ENCODE measurements at regions not wholly inside any gene's neighbourhood (a gene's known extent, or its start where the extent isn't known, plus 50 kb on each side); places are given as distances from the start of the nearest gene placed in this dataset.

DNA sequence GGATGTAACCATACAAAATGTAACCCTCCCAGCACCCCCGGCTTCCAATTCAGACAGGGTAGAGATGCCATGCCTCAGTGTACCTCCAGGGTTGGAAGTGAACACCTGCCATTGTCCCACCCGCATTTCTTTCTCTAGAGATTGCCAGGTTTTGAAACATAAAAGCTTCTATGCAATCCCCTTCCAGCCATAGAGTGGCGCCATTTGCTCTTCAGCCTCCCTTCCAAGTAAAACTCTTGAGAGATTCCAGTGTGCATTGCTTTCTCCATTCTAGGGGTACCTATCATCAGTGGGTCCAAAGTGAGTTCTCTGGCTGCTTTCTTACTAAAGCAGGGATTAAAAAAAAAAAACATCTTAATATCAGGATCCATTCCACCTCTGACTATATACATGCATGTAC lies 133.1 kb upstream of the RPL38 start:
- TF ChIP-seq, protein P1, sequence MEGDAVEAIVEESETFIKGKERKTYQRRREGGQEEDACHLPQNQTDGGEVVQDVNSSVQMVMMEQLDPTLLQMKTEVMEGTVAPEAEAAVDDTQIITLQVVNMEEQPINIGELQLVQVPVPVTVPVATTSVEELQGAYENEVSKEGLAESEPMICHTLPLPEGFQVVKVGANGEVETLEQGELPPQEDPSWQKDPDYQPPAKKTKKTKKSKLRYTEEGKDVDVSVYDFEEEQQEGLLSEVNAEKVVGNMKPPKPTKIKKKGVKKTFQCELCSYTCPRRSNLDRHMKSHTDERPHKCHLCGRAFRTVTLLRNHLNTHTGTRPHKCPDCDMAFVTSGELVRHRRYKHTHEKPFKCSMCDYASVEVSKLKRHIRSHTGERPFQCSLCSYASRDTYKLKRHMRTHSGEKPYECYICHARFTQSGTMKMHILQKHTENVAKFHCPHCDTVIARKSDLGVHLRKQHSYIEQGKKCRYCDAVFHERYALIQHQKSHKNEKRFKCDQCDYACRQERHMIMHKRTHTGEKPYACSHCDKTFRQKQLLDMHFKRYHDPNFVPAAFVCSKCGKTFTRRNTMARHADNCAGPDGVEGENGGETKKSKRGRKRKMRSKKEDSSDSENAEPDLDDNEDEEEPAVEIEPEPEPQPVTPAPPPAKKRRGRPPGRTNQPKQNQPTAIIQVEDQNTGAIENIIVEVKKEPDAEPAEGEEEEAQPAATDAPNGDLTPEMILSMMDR (conservative IDR thresholded peaks at IDR 0.05; ENCODE audit: low read depth, low read length), result no peak
- no peak for DNase-seq (ENCODE audit: low read depth)
- H3K4me3 ChIP-seq (ENCODE audit: low read depth, low read length), result no peak overlapping the region

DNA sequence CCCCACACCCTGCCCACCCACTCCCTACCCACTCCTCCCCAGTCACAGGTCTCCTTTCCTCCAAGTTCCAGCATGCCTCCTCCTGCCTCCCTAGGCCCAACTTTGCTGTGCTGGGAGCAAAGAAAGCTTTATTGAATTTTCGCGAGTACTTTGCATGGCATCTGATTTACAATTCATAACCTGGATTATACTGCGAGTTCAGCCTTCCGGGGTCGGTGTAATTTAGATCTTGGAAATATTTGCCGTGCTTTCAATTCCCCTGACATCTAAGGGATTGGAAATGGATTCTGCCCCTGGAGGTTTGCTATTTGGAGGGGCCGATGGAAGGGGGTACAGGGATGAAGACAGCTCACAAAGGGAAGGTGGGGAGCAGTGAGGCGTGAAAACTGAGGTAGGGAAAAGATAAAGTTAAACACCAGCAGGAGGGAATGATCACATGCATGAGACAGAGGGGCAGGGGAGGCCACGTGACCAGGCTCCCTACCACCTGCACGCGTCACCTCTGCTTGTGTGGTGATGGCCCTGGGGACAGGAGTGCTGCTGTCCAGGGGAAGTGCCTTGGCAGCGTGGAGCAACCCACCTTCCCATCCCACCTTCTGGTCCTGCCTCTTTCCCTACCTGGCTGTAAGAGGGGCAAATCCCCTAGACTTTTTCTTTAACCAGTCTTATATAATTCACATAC lies 132.3 kb upstream of the RPL38 start:
- no peak overlapping the region for H3K4me3 ChIP-seq (ENCODE audit: low read depth, low read length)
- DNase-seq (ENCODE audit: low read depth), result no peak
- TF ChIP-seq, protein P1 (conservative IDR thresholded peaks at IDR 0.05; ENCODE audit: low read depth, low read length), result no peak

DNA sequence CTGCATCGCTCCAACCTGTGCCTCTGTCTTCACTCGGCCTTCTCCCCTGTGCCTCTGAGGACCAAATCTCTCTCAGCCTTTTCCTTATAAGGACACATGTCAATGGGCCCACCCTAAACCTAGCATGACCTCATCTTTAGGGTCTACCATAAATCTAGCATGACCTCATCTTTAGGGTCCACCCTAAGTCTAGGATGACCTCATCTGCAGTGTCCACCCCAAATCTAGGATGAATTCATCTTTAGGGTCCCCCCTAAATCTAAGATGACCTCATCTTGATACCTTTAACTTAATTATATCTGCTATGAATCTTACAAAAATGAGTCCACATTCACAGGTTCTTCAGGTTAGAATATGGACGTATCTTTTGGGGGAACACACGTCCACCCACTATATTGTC lies 131.1 kb upstream of the RPL38 start:
- TF ChIP-seq, protein P1 (conservative IDR thresholded peaks at IDR 0.05; ENCODE audit: low read depth, low read length), result no peak
- no peak overlapping the region for H3K4me3 ChIP-seq (ENCODE audit: low read depth, low read length)
- no peak for DNase-seq (ENCODE audit: low read depth)

DNA sequence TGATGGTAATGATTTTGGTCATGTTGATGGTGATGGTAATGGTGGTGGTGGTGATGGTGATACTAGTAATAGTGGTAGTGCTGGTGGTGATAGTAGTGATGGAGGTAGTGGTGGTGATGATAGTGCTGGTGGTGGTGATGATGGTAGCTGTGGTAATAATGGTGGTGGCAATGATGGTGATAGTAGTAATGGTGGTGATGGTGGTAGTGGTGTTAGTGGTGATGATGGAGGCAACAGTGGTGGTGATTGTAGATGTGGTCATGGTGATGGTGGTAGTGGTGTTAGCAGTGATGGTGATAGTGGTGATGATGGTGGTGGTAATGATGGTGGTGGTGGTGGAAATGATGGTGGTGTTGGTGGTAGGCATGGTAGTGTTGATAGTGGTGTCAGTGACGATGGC lies 127.0 kb upstream of the RPL38 start:
- no peak overlapping the region for H3K4me3 ChIP-seq (ENCODE audit: low read depth, low read length)
- no peak for DNase-seq (ENCODE audit: low read depth)
- TF ChIP-seq, protein P1 (conservative IDR thresholded peaks at IDR 0.05; ENCODE audit: low read depth, low read length), result no peak

DNA sequence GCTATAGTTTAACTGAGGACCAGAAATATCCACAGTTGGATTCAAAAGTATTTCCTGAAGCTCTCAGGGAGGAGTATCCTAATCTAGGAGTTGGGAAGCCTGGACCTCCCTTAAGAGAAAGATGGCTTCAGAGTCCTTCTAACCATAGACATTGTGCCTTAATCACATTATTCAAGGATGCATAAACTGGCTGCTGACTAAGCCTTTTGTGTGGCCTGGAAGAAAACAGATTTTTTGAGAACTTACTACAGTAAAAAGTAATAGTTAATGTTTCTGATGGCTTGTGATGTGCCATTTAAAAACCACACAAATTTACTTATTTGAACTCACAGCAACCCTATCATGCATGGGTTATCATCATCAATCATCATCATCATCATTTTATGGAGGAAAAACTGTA lies 126.2 kb upstream of the RPL38 start:
- no peak for DNase-seq (ENCODE audit: low read depth)
- TF ChIP-seq, protein P1 (conservative IDR thresholded peaks at IDR 0.05; ENCODE audit: low read depth, low read length), result no peak
- H3K4me3 ChIP-seq (ENCODE audit: low read depth, low read length), result no peak overlapping the region

DNA sequence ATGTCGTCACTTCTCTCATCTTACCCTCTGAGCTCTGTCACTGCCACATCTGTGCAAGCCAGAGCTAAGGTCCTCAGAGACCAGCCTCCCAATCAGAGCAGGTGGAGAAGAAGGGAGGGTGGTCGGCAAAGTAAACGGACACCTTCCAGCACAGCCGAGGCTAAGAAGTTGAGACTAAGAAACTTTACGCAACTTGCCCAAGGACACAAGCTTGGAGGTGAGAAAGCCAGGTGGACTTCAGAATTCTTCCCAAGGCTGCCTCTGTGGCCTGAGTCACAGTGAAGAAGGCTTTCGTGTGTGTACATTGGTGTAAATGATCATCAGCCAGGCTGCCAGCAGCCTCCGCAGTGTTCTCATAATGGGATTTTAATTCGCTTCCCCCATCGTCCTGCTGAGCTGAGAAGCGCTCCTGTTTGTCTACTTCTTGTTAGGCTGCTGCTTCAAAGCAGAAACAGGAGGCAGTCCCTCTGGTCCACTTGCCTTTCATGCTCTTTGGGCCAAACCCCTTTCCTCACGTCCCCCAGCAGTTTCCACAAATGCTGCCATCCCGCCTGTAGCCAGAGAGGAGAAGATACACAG lies 125.0 kb upstream of the RPL38 start:
- DNase-seq (ENCODE audit: low read depth), result no peak
- TF ChIP-seq, protein P1 (conservative IDR thresholded peaks at IDR 0.05; ENCODE audit: low read depth, low read length), result no peak
- H3K4me3 ChIP-seq (ENCODE audit: low read depth, low read length), result no peak overlapping the region
